PC-9 (cell line): ENCODE measurements at regions not wholly inside any gene's neighbourhood (a gene's known extent, or its start where the extent isn't known, plus 50 kb on each side); places are given as distances from the start of the nearest gene placed in this dataset.

Experiments
- EZH2 ChIP-seq: fragments of 200-600 bp; sonication (generic); IDR thresholded peaks from 2 replicates; pipeline ENCODE4 v1.8.0; 2017; ENCODE audit warnings: antibody characterized with exemption, low read depth
- TF ChIP-seq, protein P1 (sequence below): fragments of 200-600 bp; sonication (generic); conservative IDR thresholded peaks from 2 replicates; pipeline ENCODE4 v1.6.1; 2017; ENCODE audit warnings: mixed run types, antibody characterized with exemption, mild to moderate bottlenecking, moderate library complexity

DNA sequence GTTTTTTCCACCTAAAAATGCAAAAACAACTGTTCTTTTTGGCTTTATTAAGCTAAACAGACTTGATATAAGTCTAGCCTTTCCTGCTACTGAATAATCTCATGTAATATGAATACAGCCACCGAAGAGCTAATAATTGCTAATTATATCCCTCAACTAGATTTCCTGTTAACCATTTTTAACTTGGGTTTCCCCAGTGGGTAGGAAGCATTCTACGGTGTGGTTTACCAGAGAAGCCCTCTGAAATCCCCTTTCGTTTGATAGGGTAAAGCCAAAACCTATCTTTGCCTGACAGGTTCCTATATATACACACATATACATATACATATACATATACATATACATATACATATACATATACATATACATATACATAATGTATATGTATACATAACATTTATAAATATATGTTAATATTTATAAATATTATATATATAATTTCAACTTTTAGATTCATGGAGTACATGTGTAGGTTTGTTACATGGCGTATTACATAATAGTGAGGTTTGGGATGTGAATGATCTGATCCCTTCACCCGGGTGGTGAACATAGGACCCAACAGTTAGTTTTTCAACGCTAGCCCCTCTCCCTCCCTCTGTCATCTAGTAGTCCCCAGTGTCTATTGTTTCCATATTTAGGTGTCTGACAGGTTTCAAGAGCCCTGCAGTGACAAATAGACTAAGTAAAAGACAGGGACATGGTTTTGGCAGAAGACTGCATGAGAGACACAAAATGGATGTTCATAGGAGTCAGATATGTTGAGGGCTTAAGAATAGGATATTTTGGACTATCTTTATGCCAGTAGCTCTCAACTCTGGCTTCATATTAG lies 62.4 kb downstream of the ATXN3L start:
- TF ChIP-seq, protein P1, sequence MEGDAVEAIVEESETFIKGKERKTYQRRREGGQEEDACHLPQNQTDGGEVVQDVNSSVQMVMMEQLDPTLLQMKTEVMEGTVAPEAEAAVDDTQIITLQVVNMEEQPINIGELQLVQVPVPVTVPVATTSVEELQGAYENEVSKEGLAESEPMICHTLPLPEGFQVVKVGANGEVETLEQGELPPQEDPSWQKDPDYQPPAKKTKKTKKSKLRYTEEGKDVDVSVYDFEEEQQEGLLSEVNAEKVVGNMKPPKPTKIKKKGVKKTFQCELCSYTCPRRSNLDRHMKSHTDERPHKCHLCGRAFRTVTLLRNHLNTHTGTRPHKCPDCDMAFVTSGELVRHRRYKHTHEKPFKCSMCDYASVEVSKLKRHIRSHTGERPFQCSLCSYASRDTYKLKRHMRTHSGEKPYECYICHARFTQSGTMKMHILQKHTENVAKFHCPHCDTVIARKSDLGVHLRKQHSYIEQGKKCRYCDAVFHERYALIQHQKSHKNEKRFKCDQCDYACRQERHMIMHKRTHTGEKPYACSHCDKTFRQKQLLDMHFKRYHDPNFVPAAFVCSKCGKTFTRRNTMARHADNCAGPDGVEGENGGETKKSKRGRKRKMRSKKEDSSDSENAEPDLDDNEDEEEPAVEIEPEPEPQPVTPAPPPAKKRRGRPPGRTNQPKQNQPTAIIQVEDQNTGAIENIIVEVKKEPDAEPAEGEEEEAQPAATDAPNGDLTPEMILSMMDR: no peak
- TF ChIP-seq EZH2: no peak
